Fibroblast of lung (primary cell): ENCODE measurements at regions not wholly inside any gene's neighbourhood (a gene's known extent, or its start where the extent isn't known, plus 50 kb on each side); places are given as distances from the start of the nearest gene placed in this dataset.

Experiments
- CTCF ChIP-seq, 2 donors: IDR thresholded peaks in 1 of 2; conservative IDR thresholded peaks in 1 of 2; 1 replicate in 1 of 2; 2 replicates in 1 of 2; pipeline ENCODE4 v1.5.1; 2011 to 2012; ENCODE audit warnings: low read length in 2 of 2, control low read depth in 1 of 2, inconsistent platforms in 1 of 2, low read depth in 1 of 2, mild to moderate bottlenecking in 1 of 2
- EZH2 ChIP-seq: IDR thresholded peaks from 2 replicates; pipeline ENCODE4 v1.5.1; 2012; ENCODE audit warnings: low read length, control low read depth, mild to moderate bottlenecking; ENCODE audit errors: missing control alignments

- TF ChIP-seq CTCF (conservative IDR thresholded peaks at IDR 0.05 in 1 of 2, IDR thresholded peaks at IDR 0.05 in 1 of 2; ENCODE audit: low read depth in 1 of 2, low read length in 2 of 2) (no peak), EZH2 (no peak)
Observed at GRCh38 chr5:154625031-154625430, 130.1 kb upstream of the LARP1 start.
